Esophagus muscularis mucosa (tissue), 4 donors: ENCODE measurements at regions not wholly inside any gene's neighbourhood (a gene's known extent, or its start where the extent isn't known, plus 50 kb on each side); places are given as distances from the start of the nearest gene placed in this dataset.

Source experiments
- DNase-seq: peaks from one replicate; pipeline ENCODE4 v3.0.0-alpha.2; 2017; ENCODE audit errors: extremely low spot score
- H3K27ac ChIP-seq, 4 donors: fragments of 200-600 bp; sonication (generic); replicated peaks in 1 of 4; 1 replicate in 3 of 4; 2 replicates in 1 of 4; pipeline ENCODE4 v1.5.1; 2016 to 2019; ENCODE audit warnings: mild to moderate bottlenecking in 1 of 4
- H3K27me3 ChIP-seq, 4 donors: fragments of 200-600 bp; sonication (generic); one replicate each; pipeline versions ENCODE4 v1.5.1 to v1.6.0; 2016 to 2019
- H3K36me3 ChIP-seq, 4 donors: fragments of 200-600 bp; sonication (generic); one replicate each; pipeline ENCODE4 v1.5.1; 2016 to 2019
- H3K4me1 ChIP-seq, 4 donors: fragments of 200-600 bp; sonication (generic); one replicate each; pipeline ENCODE4 v1.5.1; 2016 to 2019
- H3K4me3 ChIP-seq, 4 donors: fragments of 200-600 bp; sonication (generic); 1 replicate in 2 of 4; 2 replicates in 2 of 4; pipeline ENCODE4 v1.5.1; 2016 to 2019; ENCODE audit warnings: mild to moderate bottlenecking in 4 of 4, moderate library complexity in 1 of 4
- H3K9me3 ChIP-seq, 4 donors: fragments of 200-600 bp; sonication (generic); 1 replicate in 3 of 4; 2 replicates in 1 of 4; pipeline ENCODE4 v1.5.1; 2016 to 2019
- EP300 ChIP-seq: sonication (generic); formaldehyde crosslinking; IDR thresholded peaks from one replicate; pipeline ENCODE4 v1.6.1; 2017; ENCODE audit warnings: antibody characterized with exemption
- POLR2A ChIP-seq: fragments of 450-650 bp; IDR thresholded peaks from one replicate; pipeline ENCODE4 v1.6.1; 2017; ENCODE audit warnings: antibody characterized with exemption, moderate library complexity, mild to moderate bottlenecking, low read depth
- POLR2AphosphoS5 ChIP-seq, 2 donors: sonication (generic); formaldehyde crosslinking; IDR thresholded peaks; one replicate each; pipeline ENCODE4 v1.6.1; 2017; ENCODE audit warnings: antibody characterized with exemption in 2 of 2
- WGBS: methylation state at CpG from one replicate; pipeline ENCODE4 v1.1.5; 2018; 5-methylcytosine and 5-hydroxymethylcytosine counted together
- intact Hi-C: fragments of 100-400 bp; cut with DNase I; formaldehyde crosslinking; loops from one replicate; pipeline ENCODE4 v1.15.1; 2023
- TF ChIP-seq, protein P1 (sequence below), 3 experiments: fragments of 200-600 bp in 2 of 3; fragments of 450-650 bp in 1 of 3; sonication (generic) in 2 of 3; IDR thresholded peaks; one replicate each; pipeline ENCODE4 v1.5.1; 2017 to 2019; ENCODE audit warnings: antibody characterized with exemption in 3 of 3, mild to moderate bottlenecking in 2 of 3, moderate library complexity in 1 of 3

DNA sequence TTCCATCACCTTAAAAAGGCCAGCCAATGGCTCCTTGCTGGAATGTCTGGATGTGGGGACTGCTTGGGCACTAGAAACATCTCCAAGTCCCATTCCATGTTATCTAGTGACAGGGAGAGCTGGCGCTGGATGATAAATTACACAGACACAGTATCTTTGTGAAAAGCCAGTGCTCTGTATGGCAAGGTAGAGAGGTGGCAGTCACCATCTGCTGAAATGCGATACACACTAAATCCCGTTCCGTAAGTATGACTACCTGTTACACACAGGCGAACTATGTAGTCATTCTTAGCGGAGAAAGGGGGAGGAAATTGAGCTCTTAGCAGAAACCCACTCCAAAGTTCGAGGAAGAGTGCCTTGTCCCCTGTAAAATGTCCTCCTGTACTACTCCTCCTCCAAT is 81.0 kb upstream of the MYOCD start:
- TF ChIP-seq POLR2AphosphoS5 (IDR thresholded peaks at IDR 0.05) (no peak), EP300 (no peak), POLR2A (no peak)
- TF ChIP-seq, protein P1, sequence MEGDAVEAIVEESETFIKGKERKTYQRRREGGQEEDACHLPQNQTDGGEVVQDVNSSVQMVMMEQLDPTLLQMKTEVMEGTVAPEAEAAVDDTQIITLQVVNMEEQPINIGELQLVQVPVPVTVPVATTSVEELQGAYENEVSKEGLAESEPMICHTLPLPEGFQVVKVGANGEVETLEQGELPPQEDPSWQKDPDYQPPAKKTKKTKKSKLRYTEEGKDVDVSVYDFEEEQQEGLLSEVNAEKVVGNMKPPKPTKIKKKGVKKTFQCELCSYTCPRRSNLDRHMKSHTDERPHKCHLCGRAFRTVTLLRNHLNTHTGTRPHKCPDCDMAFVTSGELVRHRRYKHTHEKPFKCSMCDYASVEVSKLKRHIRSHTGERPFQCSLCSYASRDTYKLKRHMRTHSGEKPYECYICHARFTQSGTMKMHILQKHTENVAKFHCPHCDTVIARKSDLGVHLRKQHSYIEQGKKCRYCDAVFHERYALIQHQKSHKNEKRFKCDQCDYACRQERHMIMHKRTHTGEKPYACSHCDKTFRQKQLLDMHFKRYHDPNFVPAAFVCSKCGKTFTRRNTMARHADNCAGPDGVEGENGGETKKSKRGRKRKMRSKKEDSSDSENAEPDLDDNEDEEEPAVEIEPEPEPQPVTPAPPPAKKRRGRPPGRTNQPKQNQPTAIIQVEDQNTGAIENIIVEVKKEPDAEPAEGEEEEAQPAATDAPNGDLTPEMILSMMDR (IDR thresholded peaks at IDR 0.05) = no peak
- DNase-seq = no peak
- intact Hi-C loops = no loop called here

GRCh38 chr17:12588531-12588930 is 77.2 kb upstream of the MYOCD start:
- Histone ChIP-seq H3K4me1 (no peaks in the 10 kb centered on the region), H3K4me3 (no peak overlapping the region), H3K36me3 (no peaks in the 10 kb centered on the region), H3K27me3 (no peaks in the 10 kb centered on the region), H3K9me3 (no peaks in the 10 kb centered on the region), H3K27ac (no peak overlapping the region)
- 89% methylated on average over 5 of the region's 5 CpGs for WGBS
- TF ChIP-seq, protein P1 (IDR thresholded peaks at IDR 0.05) = no peak
- TF ChIP-seq EP300 (no peak), POLR2AphosphoS5 (IDR thresholded peaks at IDR 0.05) (no peak), POLR2A (no peak)
- intact Hi-C loops = no loop called here
- no peak for DNase-seq

More for the DNA sequence above, 81.0 kb upstream of the MYOCD start:
- WGBS = 86% methylated on average over 7 of the region's 7 CpGs
- no peaks in the 10 kb centered on the region for H3K36me3 ChIP-seq
- H3K4me3 ChIP-seq = no peak overlapping the region
- no peak overlapping the region for H3K27ac ChIP-seq
- no peaks in the 10 kb centered on the region for H3K27me3 ChIP-seq
- no peaks in the 10 kb centered on the region for H3K9me3 ChIP-seq
- peaks cover 5 to 13% (median 9%) of the 10 kb centered on the region in 4 donors for H3K4me1 ChIP-seq

DNA sequence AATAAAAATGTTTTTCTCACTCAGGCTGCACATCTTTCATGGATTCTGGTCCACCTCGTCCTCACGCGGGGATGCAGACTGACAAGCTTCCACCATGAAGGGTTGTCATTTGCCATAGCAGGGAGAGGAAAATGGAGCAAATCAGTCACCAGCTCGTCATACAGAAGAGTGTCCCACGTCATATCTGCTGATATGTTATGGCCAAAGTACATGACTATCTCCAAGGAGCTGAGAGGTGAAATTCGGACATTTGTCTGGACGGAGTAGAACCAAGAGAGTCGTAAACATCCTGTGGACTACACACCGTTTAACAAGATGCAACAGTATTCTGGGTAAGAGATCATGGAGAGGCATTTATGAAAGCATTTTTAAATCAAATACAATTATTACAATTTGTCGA is 75.3 kb upstream of the MYOCD start:
- Histone ChIP-seq H3K4me1 (no peaks in the 10 kb centered on the region), H3K9me3 (no peaks in the 10 kb centered on the region), H3K27ac (no peak overlapping the region), H3K4me3 (no peak overlapping the region), H3K36me3 (no peaks in the 10 kb centered on the region), H3K27me3 (no peaks in the 10 kb centered on the region)
- no peak for TF ChIP-seq EP300
- TF ChIP-seq POLR2AphosphoS5 (IDR thresholded peaks at IDR 0.05) = no peak
- TF ChIP-seq, protein P1 (IDR thresholded peaks at IDR 0.05) = no peak
- TF ChIP-seq POLR2A = no peak
- no peak for DNase-seq
- intact Hi-C loops = no loop called here
- WGBS = 82% methylated on average over 10 of the region's 10 CpGs

DNA sequence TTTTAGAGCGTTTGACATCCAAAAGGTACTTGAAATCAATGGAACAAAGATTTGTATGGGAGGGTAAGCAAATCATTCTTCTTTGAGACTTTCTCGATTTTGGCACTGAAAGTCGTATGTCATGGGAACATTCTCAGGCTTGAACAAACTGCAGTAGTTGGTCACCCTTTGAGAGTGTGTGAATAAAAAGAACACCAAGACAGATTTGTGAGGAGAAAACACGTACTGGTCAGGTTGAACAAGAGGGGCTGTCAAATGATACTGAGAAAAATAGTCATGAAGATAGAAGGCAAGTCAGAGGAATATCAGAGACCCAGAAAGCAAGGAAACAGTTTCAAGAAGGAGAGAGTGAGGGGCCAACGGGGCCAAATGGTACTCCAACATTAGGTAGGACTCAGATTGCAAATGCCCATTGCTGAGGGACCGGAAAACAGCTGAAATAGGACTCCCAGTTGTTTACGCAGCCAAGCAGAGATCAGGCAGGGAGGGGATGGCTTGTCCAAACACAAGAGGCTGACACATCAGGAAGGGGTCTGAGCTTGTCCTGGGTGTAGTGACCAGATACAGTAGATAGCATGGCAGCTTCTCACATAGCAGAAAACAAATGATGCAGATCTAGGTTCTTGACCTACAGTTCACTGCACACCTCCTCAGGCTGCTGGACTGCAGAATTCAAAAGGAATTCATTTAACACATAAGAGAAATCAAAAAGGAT is 74.5 kb upstream of the MYOCD start:
- H3K27me3 ChIP-seq = no peaks in the 10 kb centered on the region
- DNase-seq = no peak
- H3K4me1 ChIP-seq = no peaks in the 10 kb centered on the region
- TF ChIP-seq, protein P1 (IDR thresholded peaks at IDR 0.05) = no peak
- TF ChIP-seq POLR2A (no peak), EP300 (no peak), POLR2AphosphoS5 (IDR thresholded peaks at IDR 0.05) (no peak)
- no peak overlapping the region for H3K27ac ChIP-seq
- no peaks in the 10 kb centered on the region for H3K9me3 ChIP-seq
- no peak overlapping the region for H3K4me3 ChIP-seq
- intact Hi-C loops = no loop called here
- no peaks in the 10 kb centered on the region for H3K36me3 ChIP-seq
- 81% methylated on average over 7 of the region's 7 CpGs for WGBS

GRCh38 chr17:12592941-12593340 is 72.7 kb upstream of the MYOCD start:
- no peaks in the 10 kb centered on the region for H3K4me1 ChIP-seq
- no peaks in the 10 kb centered on the region for H3K9me3 ChIP-seq
- TF ChIP-seq EP300 = no peak
- TF ChIP-seq POLR2A = no peak
- TF ChIP-seq, protein P1 (IDR thresholded peaks at IDR 0.05) = no peak
- TF ChIP-seq POLR2AphosphoS5 (IDR thresholded peaks at IDR 0.05) = no peak
- 68% methylated on average over 3 of the region's 3 CpGs for WGBS
- no peaks in the 10 kb centered on the region for H3K36me3 ChIP-seq
- no peaks in the 10 kb centered on the region for H3K27me3 ChIP-seq
- no peak overlapping the region for H3K27ac ChIP-seq
- no peak for DNase-seq
- no peak overlapping the region for H3K4me3 ChIP-seq
- intact Hi-C loops = no loop called here
